ENCODE measurements at regions not wholly inside any gene's neighbourhood (a gene's known extent, or its start where the extent isn't known, plus 50 kb on each side); places are given as distances from the start of the nearest gene placed in this dataset.

DNA sequence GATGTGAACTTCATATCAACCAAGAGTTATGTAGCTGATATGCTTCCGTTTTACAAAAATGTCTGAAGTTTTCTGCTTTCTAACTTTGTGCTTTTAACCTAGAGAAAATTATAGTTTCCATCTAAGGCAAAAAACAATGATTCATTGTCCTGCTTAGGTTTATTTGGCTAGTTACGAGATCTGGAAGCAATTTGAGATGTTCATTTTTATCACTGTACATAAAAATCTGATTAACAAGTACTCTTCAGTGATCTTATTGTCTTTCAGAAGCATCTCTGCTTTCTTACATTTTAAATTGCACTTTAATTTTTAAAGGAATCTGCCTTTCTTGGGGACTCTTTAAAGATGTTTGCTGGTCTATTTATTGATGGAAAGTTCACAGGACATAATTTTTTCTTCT, 188.1 kb downstream of the RFC3 start:
- Histone ChIP-seq H3K27me3 (ENCODE audit: insufficient read depth, low read length) (no peaks in the 10 kb centered on the region), H3K79me2 (ENCODE audit: insufficient read depth, low read length) (no peaks in the 10 kb centered on the region), H2AFZ (ENCODE audit: low read depth, low read length, poor library complexity, severe bottlenecking) (no peak overlapping the region), H3K27ac (ENCODE audit: low read depth, low read length) (no peak overlapping the region), H3K36me3 (ENCODE audit: control insufficient read depth in 1 of 2, insufficient read depth in 2 of 2, low read length in 2 of 2) (no peaks in the 10 kb centered on the region), H3K4me1 (ENCODE audit: control insufficient read depth in 1 of 2, insufficient read depth in 2 of 2, low read length in 2 of 2) (peaks cover 8 to 30% of the 10 kb centered on the region in 2 experiments; a peak in 3 of 4 replicates), H3K4me2 (ENCODE audit: low read length) (no peak overlapping the region), H3K9me3 (ENCODE audit: control insufficient read depth in 1 of 2, insufficient read depth in 1 of 2, low read depth in 1 of 2, low read length in 2 of 2) (no peaks in the 10 kb centered on the region), H3K4me3 (replicated peaks in 1 of 2; ENCODE audit: low read depth in 1 of 2, low read length in 2 of 2) (no peak overlapping the region), H3K9me2 (ENCODE audit: insufficient read depth) (no peaks in the 10 kb centered on the region), H4K20me1 (ENCODE audit: insufficient read depth) (no peaks in the 10 kb centered on the region), H3K9ac (ENCODE audit: low read length) (no peak overlapping the region)
- ChIA-PET CTCF (no interaction called here), POLR2A (no interaction called here), RAD21 (ENCODE audit: low non-redundant PET in 1 of 2, low total read pairs in 2 of 2, uncharacterized antibody in 2 of 2, unreplicated experiment in 2 of 2) (no interaction called here)
- intact Hi-C loops (cut with micrococcal nuclease), result no loop called here
- TF ChIP-seq, protein P1, sequence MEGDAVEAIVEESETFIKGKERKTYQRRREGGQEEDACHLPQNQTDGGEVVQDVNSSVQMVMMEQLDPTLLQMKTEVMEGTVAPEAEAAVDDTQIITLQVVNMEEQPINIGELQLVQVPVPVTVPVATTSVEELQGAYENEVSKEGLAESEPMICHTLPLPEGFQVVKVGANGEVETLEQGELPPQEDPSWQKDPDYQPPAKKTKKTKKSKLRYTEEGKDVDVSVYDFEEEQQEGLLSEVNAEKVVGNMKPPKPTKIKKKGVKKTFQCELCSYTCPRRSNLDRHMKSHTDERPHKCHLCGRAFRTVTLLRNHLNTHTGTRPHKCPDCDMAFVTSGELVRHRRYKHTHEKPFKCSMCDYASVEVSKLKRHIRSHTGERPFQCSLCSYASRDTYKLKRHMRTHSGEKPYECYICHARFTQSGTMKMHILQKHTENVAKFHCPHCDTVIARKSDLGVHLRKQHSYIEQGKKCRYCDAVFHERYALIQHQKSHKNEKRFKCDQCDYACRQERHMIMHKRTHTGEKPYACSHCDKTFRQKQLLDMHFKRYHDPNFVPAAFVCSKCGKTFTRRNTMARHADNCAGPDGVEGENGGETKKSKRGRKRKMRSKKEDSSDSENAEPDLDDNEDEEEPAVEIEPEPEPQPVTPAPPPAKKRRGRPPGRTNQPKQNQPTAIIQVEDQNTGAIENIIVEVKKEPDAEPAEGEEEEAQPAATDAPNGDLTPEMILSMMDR (IDR thresholded peaks at IDR 0.05 in 2 of 3, conservative IDR thresholded peaks at IDR 0.05 in 1 of 3; ENCODE audit: borderline replicate concordance in 1 of 3, insufficient read depth in 1 of 3, low read depth in 2 of 3, low read length in 2 of 3), result no peak
- TF ChIP-seq, protein P2, sequence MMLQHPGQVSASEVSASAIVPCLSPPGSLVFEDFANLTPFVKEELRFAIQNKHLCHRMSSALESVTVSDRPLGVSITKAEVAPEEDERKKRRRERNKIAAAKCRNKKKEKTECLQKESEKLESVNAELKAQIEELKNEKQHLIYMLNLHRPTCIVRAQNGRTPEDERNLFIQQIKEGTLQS (IDR thresholded peaks at IDR 0.05), result no peak
- TF ChIP-seq JUND (IDR thresholded peaks at IDR 0.05) (no peak), SIN3A (IDR thresholded peaks at IDR 0.05; ENCODE audit: low read depth) (no peak), ZFX (IDR thresholded peaks at IDR 0.05) (no peak), ZNF274 (IDR thresholded peaks at IDR 0.05; ENCODE audit: low read depth, low read length) (no peak), CBX3 (IDR thresholded peaks at IDR 0.05; ENCODE audit: low read depth) (no peak), SP1 (IDR thresholded peaks at IDR 0.05; ENCODE audit: low read depth) (no peak), ELF1 (IDR thresholded peaks at IDR 0.05; ENCODE audit: borderline replicate concordance, low read depth) (no peak), SRF (IDR thresholded peaks at IDR 0.05; ENCODE audit: low read depth) (no peak), EZH2 (IDR thresholded peaks at IDR 0.05) (no peak), POLR2AphosphoS5 (IDR thresholded peaks at IDR 0.05; ENCODE audit: low read depth, low read length) (no peak), POLR2A (IDR thresholded peaks at IDR 0.05; ENCODE audit: borderline replicate concordance, extremely low read depth, insufficient read depth, insufficient read length) (no peak), EGR1 (IDR thresholded peaks at IDR 0.05; ENCODE audit: low read depth) (no peak), YY1 (IDR thresholded peaks at IDR 0.05; ENCODE audit: extremely low read depth, insufficient replicate concordance, low read depth, low read length) (no peak), RAD21 (IDR thresholded peaks at IDR 0.05; ENCODE audit: low read depth) (no peak), TCF7L2 (IDR thresholded peaks at IDR 0.05; ENCODE audit: borderline replicate concordance, extremely low read depth, insufficient read depth, insufficient read length) (no peak), FOSL1 (IDR thresholded peaks at IDR 0.05; ENCODE audit: low read depth) (no peak)
- TF ChIP-seq, protein P3, sequence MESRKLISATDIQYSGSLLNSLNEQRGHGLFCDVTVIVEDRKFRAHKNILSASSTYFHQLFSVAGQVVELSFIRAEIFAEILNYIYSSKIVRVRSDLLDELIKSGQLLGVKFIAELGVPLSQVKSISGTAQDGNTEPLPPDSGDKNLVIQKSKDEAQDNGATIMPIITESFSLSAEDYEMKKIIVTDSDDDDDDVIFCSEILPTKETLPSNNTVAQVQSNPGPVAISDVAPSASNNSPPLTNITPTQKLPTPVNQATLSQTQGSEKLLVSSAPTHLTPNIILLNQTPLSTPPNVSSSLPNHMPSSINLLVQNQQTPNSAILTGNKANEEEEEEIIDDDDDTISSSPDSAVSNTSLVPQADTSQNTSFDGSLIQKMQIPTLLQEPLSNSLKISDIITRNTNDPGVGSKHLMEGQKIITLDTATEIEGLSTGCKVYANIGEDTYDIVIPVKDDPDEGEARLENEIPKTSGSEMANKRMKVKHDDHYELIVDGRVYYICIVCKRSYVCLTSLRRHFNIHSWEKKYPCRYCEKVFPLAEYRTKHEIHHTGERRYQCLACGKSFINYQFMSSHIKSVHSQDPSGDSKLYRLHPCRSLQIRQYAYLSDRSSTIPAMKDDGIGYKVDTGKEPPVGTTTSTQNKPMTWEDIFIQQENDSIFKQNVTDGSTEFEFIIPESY (IDR thresholded peaks at IDR 0.05; ENCODE audit: extremely low read depth, insufficient replicate concordance, low read length), result no peak
- no TSS peak for BruUV-seq (replicated peaks)
- ATAC-seq, result no peak
- no peak for DNase-seq (ENCODE audit: low read depth, low spot score)
